ENCODE measurements at regions not wholly inside any gene's neighbourhood (a gene's known extent, or its start where the extent isn't known, plus 50 kb on each side); places are given as distances from the start of the nearest gene placed in this dataset.
A peak's percentile ranks its signal among the peaks of the same experiment; 100 is the strongest.

GRCh38 chr3:30512576-30512975 is 93.8 kb upstream of the TGFBR2 start:
- CTCF ChIA-PET: interaction anchor here (0.5 kb wide), 1 partner anchor 79 kb away, joined by 4 read pairs; no protein-coding TSS in a partner anchor
- H3K56ac ChIP-seq (ENCODE audit: extremely low read depth, insufficient read depth, low read length): 0 out of 2 replicates have a peak overlapping the region, but pooled peaks have one; percentile 16
- no peak for TF ChIP-seq RCOR1 (IDR thresholded peaks at IDR 0.05; ENCODE audit: insufficient replicate concordance, low read length)
- TF ChIP-seq CHD1 (IDR thresholded peaks at IDR 0.05; ENCODE audit: low read depth, low read length): no peak
- TF ChIP-seq NFE2L2 (IDR thresholded peaks at IDR 0.05; ENCODE audit: low read depth, low read length): no peak
- no peak for TF ChIP-seq MXI1 (IDR thresholded peaks at IDR 0.05; ENCODE audit: borderline replicate concordance, low read depth, low read length)
- no peak for TF ChIP-seq MAFK (IDR thresholded peaks at IDR 0.05; ENCODE audit: low read depth, low read length)
- no peak for TF ChIP-seq RFX5 (IDR thresholded peaks at IDR 0.05; ENCODE audit: low read depth, low read length)
- TF ChIP-seq POLR2A (IDR thresholded peaks at IDR 0.05; ENCODE audit: low read depth, low read length): no peak
- TF ChIP-seq MAZ (IDR thresholded peaks at IDR 0.05; ENCODE audit: borderline replicate concordance, low read depth, low read length): no peak
- TF ChIP-seq CEBPB (IDR thresholded peaks at IDR 0.05; ENCODE audit: low read depth, low read length): no peak
- TF ChIP-seq CTCF (conservative IDR thresholded peaks at IDR 0.05; ENCODE audit: low read depth, low read length): no peak
- no peak for TF ChIP-seq SMC3 (IDR thresholded peaks at IDR 0.05; ENCODE audit: low read depth, low read length)
- TF ChIP-seq FOS (IDR thresholded peaks at IDR 0.05; ENCODE audit: low read depth, low read length): no peak
- no peak overlapping the region for H3K23ac ChIP-seq (ENCODE audit: low read depth, low read length)
- dilution Hi-C loops (cut with HindIII; ENCODE audit: low sequenced_read_pairs, unreplicated experiment): no loop called here
- no peak overlapping the region for H2AFZ ChIP-seq (replicated peaks; ENCODE audit: low read length, poor library complexity)
- H2AK9ac ChIP-seq (replicated peaks; ENCODE audit: low read depth, low read length, poor library complexity): no peak overlapping the region
- BruUV-seq (replicated peaks): no TSS peak
- no peaks in the 10 kb centered on the region for H3K36me3 ChIP-seq (ENCODE audit: control insufficient read depth, insufficient read depth, low read length)
- in situ Hi-C loops (cut with MboI; ENCODE audit: low sequenced_read_pairs): no loop called here
- 0 out of 2 replicates have a peak, but pooled peaks cover 3% of the 10 kb centered on the region for H3K9me1 ChIP-seq (ENCODE audit: insufficient read depth, low read length)
- no peak overlapping the region for H4K91ac ChIP-seq (ENCODE audit: insufficient read depth, low read depth, low read length)
- WGBS, 2 experiments (ENCODE audit: extremely low coverage in 2 of 2, insufficient read length in 1 of 2): no CpG with 5 or more reads among the region's 1 CpG
- no peak overlapping the region for H3K4me2 ChIP-seq (ENCODE audit: low read depth, low read length)
- H3K27ac ChIP-seq (ENCODE audit: insufficient read depth, low read length): 0 out of 2 replicates have a peak overlapping the region, but pooled peaks have one; percentile 1
- peak overlapping the region; percentile 82 for H2BK5ac ChIP-seq (ENCODE audit: low read depth, low read length, poor library complexity, severe bottlenecking)
- H3K14ac ChIP-seq (replicated peaks; ENCODE audit: low read depth, low read length): no peak overlapping the region
- POLR2A ChIA-PET (ENCODE audit: unreplicated experiment): no interaction called here
- peak overlapping the region; percentile 62; the same call in 1 of the 2 replicates for H2BK120ac ChIP-seq (ENCODE audit: low read depth, low read length)
- H3K4ac ChIP-seq (ENCODE audit: low read depth, low read length): 0 out of 2 replicates have a peak overlapping the region, but pooled peaks have one; percentile 48
- no peak overlapping the region for H3K18ac ChIP-seq (ENCODE audit: low read depth, low read length)
- peaks cover 6% of the 10 kb centered on the region for H3K4me1 ChIP-seq (ENCODE audit: control insufficient read depth, insufficient read depth, low read length)
- peak overlapping the region; percentile 25; the same call in 1 of the 2 replicates for H2AK5ac ChIP-seq (ENCODE audit: low read depth, low read length)
- H2BK15ac ChIP-seq (ENCODE audit: low read depth, low read length): no peak overlapping the region
- no peak overlapping the region; a peak in 3 of 4 replicates for H4K8ac ChIP-seq (ENCODE audit: low read depth in 2 of 2, low read length in 2 of 2)
- H3K9ac ChIP-seq (ENCODE audit: low read depth, low read length): no peak overlapping the region; the same call in 1 of the 2 replicates
- intact Hi-C loops (cut with micrococcal nuclease): loop anchor here (5.0 kb wide), 2 partner anchors 95 to 170 kb away; partner anchors contain the start of gene TGFBR2
- no peaks in the 10 kb centered on the region for H4K20me1 ChIP-seq (ENCODE audit: insufficient read depth, low read length)
- ATAC-seq (ENCODE audit: low read depth) (no peak), DNase-seq (peak; percentile 40)
- H4K5ac ChIP-seq (ENCODE audit: low read depth, low read length): no peak overlapping the region
- H3K27me3 ChIP-seq (ENCODE audit: control insufficient read depth, insufficient read depth, low read length): no peaks in the 10 kb centered on the region
- no peaks in the 10 kb centered on the region for H3K79me1 ChIP-seq (ENCODE audit: low read depth in 1 of 2, low read length in 2 of 2)
- H2BK20ac ChIP-seq (ENCODE audit: low read depth, low read length): peak overlapping the region; percentile 48; the same call in 1 of the 2 replicates
- H3K4me3 ChIP-seq (ENCODE audit: insufficient read depth, low read depth, low read length): no peak overlapping the region
- no peaks in the 10 kb centered on the region for H3K9me3 ChIP-seq (ENCODE audit: control insufficient read depth, insufficient read depth, low read length)

All from IMR-90 (cell line).